GM12864 (cell line): ENCODE measurements at regions not wholly inside any gene's neighbourhood (a gene's known extent, or its start where the extent isn't known, plus 50 kb on each side); places are given as distances from the start of the nearest gene placed in this dataset.

Experiments
- DNase-seq: peaks from one replicate; pipeline ENCODE4 v3.0.0-alpha.2; 2011; ENCODE audit warnings: low read depth
- H3K4me3 ChIP-seq: 2 replicates; pipeline ENCODE4 v1.5.1; 2011; ENCODE audit warnings: mild to moderate bottlenecking, low read depth, low read length, control low read depth
- TF ChIP-seq, protein P1 (sequence below): IDR thresholded peaks from 2 replicates; pipeline ENCODE4 v1.5.1; 2011; ENCODE audit warnings: low read depth, mild to moderate bottlenecking, moderate library complexity, low read length, control low read depth, inconsistent platforms; ENCODE audit errors: missing control alignments

DNA sequence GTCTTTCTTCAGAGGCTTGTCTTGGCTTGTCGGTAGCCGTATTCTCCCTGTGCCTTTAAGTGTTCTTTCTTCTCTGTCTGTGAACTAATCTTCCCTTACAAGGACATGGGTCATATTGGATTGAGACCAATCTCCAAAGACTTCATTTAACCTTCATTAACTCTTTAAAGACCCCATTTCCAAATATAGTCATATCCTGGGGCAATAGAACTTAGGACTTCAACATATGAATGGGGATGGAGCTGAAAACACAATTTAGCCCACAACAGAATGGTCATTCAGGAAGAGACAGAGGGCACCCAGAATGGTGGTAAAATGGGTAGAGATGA lies 82.1 kb upstream of the TANK start:
- H3K4me3 ChIP-seq, result no peak overlapping the region
- no peak for DNase-seq
- TF ChIP-seq, protein P1, sequence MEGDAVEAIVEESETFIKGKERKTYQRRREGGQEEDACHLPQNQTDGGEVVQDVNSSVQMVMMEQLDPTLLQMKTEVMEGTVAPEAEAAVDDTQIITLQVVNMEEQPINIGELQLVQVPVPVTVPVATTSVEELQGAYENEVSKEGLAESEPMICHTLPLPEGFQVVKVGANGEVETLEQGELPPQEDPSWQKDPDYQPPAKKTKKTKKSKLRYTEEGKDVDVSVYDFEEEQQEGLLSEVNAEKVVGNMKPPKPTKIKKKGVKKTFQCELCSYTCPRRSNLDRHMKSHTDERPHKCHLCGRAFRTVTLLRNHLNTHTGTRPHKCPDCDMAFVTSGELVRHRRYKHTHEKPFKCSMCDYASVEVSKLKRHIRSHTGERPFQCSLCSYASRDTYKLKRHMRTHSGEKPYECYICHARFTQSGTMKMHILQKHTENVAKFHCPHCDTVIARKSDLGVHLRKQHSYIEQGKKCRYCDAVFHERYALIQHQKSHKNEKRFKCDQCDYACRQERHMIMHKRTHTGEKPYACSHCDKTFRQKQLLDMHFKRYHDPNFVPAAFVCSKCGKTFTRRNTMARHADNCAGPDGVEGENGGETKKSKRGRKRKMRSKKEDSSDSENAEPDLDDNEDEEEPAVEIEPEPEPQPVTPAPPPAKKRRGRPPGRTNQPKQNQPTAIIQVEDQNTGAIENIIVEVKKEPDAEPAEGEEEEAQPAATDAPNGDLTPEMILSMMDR, result no peak

DNA sequence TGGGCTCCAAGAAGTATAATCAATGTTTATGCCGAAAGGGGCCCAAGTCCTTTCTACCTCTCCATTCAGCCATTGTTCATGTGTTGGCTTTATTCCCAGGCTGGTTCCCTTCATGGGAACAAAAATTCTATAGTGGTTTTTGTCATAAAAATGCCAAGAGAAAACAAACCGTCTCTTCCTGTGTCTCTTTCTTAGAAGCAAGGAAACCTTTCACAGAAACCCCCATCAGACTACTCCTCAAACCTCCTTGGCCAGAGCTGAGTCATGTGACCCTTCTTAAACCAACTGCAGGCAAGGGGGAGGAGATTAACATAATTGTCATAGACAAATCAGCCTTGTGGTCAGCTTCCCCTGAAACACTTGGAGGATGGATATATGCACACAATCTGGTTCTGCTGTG lies 75.1 kb upstream of the TANK start:
- TF ChIP-seq, protein P1, result no peak
- H3K4me3 ChIP-seq, result no peak overlapping the region
- DNase-seq, result no peak

DNA sequence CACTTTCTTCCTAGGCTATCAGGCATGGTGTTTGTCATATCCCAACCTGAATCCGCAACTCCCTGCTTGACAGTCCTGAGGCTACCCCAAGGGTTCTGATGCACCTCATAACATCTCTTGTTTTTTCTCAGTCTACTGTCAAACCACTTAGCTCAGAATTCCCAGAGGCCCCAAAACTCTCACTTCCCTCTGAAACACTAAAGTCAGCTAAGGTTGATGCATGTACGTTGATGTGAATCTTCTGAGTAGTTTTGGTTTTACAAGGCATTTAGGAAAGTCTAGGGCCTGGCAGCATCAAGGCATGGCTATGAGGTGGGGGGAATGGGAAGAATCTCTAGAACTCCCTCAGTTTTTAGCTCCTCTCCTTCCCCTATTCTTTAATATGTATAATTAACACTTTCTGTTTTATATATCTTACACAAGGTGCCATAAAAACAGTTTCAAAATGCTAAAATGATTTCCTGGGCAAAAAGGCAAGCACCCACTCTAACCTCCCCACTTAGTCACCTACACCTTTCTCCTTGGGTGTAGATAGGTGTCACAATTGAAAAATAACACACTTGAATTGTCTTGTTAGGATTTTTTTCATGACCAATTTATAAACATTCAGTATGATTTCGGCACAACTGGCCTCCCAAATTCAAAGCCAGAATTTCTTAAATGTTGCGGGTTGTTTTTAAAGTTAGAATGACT lies 71.4 kb upstream of the TANK start:
- DNase-seq, result peak; percentile 77
- TF ChIP-seq, protein P1, result no peak
- peak overlapping the region; percentile 3; the same call in 1 of the 2 replicates for H3K4me3 ChIP-seq

DNA sequence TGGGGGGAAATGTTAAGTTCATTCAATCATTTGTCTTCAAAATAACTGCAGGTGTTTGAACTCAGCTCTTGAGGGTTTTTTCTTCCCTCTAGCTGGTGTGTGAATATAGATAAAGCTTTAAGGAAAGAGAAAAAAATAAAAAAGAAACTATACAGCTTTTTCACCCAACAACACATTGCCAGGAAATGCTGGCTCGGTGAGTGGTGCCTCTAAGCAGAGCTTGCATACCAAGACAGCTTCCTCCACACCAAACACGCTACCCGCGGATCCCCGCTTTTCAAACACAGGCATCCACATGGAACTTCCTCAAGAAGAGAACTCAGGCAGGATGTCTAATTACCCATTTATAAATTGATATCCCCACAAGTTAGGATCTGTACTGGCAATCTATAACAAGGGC lies 69.8 kb upstream of the TANK start:
- peak; percentile 48 for DNase-seq
- no peak overlapping the region for H3K4me3 ChIP-seq
- TF ChIP-seq, protein P1, result no peak

DNA sequence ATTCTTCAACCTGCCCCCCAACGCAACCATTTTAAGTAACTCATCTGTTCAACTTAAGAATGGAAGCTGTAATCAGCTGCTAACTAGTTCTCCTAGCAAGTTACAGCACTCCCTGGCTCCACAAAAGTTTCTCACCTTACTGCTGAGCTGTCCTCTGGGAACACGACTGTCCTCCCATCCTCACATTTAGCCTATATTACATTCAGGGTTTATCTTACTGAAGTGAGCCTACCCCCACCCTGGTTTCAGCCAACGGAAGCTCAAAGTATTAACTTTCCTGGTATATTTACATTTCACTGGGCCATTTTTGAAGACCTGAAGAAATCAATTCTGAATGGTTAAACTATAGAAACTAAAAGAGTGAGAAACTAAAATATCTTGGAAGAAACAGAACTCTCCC lies 64.9 kb upstream of the TANK start:
- H3K4me3 ChIP-seq, result no peak overlapping the region
- TF ChIP-seq, protein P1, result no peak
- DNase-seq, result no peak

DNA sequence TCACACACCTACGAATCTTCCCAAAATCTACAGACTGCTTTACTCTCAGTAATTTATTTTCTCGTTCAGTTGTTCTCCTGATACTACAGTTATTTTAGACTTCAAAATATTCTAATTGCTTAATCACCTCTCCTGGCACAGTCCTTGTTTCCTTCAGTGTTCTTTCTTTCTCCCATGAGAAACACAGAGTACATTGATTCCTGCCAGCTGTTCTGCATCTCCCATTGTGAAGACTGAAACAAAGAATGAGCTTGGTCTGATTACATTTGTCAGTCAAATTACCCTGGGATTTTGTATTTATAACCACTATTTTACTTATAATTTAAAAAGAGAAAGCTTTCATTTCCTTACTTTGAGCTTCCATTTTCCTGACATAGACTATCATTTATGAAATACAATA lies 63.9 kb upstream of the TANK start:
- TF ChIP-seq, protein P1, result no peak
- H3K4me3 ChIP-seq, result no peak overlapping the region; the same call in 1 of the 2 replicates
- no peak for DNase-seq

DNA sequence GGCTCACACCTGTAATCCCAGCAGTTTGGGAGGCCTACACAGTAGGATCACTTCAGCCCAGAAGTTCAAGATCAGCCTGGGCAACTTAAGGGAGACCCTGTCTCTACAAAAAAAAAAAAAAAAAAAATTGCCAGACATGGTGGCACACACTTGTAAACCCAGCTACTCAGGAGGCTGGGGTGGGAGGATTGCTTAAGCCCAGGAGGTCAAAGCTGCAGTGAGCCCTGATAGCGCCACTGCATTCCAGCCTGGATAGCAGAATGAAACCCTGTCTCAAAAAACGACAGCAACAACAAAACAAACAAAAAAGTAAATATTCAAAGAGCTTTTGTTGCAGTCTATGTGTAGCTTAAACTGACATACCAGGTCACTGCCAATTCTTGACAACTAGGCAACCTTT lies 63.1 kb upstream of the TANK start:
- no peak for DNase-seq
- no peak overlapping the region for H3K4me3 ChIP-seq
- TF ChIP-seq, protein P1, result no peak
